ENCODE measurements at regions not wholly inside any gene's neighbourhood (a gene's known extent, or its start where the extent isn't known, plus 50 kb on each side); places are given as distances from the start of the nearest gene placed in this dataset.
A peak's percentile ranks its signal among the peaks of the same experiment; 100 is the strongest.

DNA sequence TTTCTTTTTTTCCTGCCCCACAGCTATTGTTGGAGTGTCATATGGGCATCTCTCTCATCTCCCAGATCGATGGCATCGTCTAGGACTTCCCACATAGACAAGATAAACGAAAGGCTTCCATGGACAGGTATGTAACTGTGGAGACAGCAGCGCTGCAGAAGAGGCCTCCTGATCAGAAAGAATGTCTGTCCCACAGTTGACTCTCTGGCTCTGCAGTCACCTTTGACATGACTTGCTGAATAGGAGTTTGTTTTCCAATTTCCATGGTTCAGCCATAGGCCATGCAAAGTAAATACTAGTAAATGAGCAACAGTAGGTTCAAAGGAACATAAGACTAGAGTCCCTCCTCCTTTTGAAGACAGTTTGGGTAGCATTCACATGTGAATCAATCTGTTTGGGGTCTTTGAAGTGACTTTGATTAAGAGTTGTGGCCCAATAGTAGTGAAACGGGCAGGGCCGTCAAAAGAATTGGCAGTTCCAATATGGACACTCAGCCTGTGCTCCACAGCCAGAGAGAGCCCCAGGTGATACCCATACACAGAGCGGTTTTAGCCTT lies 134.7 kb upstream of the IFNGR1 start:
- DNase-seq (ENCODE audit: low spot score) = no peak

DNA sequence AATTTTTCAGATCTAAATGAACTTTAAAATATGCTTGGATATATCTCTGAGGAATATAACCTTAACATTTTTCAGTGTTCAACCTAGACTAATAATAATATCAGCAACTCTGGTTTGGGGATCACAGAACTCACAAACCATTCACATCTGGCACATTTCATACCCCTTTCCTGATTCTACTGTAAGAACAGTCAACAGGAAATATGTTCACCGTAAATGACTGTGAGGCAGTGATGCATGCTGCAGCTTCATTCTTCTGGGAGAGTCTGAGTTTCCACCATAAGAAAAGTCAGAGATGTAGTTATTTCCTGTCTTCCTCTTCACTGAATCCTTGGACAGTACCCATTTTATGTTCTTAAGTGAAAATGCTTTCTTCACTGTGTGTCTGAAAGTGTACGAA lies 134.2 kb upstream of the IFNGR1 start:
- DNase-seq (ENCODE audit: low spot score) = no peak

DNA sequence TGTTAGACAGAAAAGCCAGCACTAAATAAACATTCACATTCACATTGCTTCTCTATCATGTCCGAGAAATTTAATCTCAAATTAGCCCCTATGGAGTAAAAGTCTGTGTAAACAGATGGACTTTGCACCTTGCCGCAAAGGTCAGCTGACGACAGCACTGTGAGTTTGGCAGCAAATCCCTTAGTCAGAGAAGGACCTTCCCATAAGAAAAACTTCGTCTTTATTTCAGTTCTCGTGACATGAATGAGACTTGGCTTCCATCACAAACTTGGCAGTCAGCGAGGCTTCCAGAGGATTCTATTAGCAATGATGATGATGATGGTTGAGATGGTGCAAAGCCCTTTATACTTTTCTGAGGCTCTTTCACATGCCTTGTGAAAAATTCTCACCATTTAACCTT lies 133.7 kb upstream of the IFNGR1 start:
- no peak for DNase-seq (ENCODE audit: low spot score)

DNA sequence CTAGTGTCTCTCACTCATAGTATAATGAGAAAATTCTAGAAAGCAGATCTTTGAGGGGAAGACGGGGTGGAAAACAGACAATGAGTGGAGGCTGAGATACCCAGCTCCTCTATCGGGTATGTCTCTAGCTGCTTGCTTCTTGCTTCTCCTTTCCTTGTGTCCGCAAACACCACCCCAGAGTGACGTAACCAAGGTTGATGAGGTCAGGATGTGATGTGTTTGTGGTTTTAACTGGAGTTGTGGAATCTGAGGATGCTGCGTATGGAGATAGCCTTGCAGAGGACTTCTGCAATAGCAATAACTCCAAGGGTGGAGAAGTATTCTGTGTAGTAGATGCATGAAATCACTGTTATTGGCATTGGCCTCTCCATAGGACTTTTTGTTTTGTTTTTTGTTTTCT lies 132.7 kb upstream of the IFNGR1 start:
- DNase-seq (ENCODE audit: low spot score) = no peak

- no peak for DNase-seq (ENCODE audit: low spot score)
These were observed 131.7 kb upstream of the IFNGR1 start for GRCh38 chr6:137350857-137351256.

DNA sequence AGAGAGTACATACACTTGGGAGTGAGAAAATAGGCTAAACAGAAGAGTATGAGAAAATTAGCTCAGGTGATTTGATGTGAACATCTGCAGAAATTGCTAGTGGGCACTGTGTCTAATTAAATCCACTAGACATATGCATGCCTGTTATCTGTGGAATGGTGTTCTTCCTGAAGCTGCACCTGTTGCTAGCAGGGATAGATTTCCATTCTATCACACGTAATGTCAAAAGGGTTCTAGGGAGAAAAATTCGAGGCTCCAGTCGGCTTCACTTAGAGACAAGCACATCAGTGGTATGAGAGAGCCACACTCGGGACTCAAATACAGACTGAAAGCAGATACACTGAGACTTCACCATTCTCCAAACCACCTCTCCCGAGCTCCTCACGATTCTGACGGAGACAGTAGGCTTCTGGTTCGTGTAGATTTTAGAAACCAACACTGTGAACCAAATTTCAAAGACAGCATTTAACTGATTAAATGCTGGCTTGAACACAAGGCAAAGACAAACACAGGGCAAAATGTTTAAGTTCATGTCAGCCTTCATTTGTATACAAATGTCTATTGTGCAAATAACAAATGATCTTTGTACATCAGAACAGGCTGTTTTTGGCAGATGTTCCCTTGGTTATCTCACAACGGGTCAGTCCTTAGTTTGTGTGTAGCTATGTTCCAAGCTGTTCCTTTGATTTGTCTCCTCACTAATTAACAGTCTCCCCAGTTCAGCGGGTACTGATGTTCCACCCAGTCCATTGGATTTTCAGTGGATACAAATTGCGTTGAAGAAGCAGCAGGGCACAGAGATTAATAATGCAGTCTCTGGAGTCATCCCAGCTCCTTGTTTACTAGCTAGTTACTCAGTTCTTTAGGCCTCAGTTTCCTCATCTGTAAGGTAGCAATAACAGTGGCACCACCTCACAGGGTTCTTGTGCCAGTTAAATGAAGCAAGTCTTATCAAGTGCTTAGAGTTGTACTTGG lies 131.0 kb upstream of the IFNGR1 start:
- no peak for DNase-seq (ENCODE audit: low spot score)

DNA sequence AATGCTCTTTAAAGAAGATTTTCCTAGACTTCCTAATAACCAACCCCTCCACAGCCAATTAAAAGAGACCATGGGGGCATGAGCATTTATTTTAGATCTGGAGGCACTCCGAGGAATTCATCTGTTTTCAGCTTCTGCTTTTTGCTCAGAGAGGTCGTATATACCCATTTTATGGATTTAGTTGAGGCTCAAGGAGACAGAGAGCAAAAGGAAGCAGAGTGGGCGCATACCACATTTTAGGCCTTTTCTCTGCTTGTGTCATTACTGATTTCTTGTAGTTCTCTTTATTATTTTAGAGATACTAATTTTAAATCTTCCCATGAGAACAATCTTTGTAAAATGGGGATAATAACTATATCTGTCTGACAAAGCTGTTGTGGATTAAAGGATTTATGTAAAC lies 129.6 kb upstream of the IFNGR1 start:
- DNase-seq (ENCODE audit: low spot score) = no peak

DNA sequence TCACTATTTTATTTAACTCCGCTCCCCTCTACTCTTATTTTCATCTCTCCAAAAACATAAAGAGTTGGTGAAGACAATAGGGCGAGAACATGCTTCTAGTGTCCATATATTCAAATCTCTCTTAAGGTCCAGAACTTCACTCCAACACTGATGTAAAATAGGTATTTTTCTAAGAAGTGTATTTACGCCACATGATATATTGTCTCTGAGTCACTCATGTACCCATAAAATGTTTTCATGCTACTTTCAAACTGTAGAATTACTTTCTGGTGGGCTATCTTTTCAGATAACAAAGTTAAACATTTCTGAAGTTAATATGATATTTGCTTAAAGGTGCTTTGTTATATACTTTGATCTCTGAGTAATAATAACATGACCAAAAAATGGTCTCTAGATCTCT lies 124.1 kb upstream of the IFNGR1 start:
- no peak for DNase-seq (ENCODE audit: low spot score)

GRCh38 chr6:137342607-137343190 lies 123.5 kb upstream of the IFNGR1 start:
- DNase-seq (ENCODE audit: low spot score) = no peak

DNA sequence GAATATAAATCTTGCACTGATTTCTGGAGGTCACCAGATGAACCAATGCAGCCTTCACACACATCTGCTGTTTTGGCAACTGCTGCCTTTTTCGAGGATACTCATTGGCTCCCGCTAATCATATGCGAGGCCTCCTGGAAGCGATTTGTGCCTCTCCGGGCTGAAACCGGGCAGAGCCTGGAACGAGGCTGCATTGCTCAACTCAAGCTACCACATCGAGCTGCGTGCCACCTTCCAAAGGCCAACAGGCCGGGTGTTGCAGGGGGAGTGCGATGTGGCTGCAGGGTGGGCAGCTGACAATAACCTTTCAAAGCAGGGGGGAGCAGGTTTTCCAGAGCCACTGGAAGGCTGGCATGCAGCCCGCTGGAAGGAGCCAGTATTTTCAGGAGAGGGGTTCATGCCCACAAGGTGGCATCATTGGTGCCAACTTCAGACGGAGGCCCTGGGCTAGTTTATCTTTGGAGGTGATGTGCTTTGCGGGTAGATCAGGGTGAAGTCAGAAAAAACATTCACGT lies 122.6 kb upstream of the IFNGR1 start:
- peak; percentile 66 for DNase-seq (ENCODE audit: low spot score)

- DNase-seq (ENCODE audit: low spot score) = peak; percentile 8
These were observed 120.9 kb upstream of the IFNGR1 start for GRCh38 chr6:137339929-137340559.

- DNase-seq (ENCODE audit: low spot score) = no peak
These were observed 115.7 kb upstream of the IFNGR1 start for GRCh38 chr6:137334884-137335283.

DNA sequence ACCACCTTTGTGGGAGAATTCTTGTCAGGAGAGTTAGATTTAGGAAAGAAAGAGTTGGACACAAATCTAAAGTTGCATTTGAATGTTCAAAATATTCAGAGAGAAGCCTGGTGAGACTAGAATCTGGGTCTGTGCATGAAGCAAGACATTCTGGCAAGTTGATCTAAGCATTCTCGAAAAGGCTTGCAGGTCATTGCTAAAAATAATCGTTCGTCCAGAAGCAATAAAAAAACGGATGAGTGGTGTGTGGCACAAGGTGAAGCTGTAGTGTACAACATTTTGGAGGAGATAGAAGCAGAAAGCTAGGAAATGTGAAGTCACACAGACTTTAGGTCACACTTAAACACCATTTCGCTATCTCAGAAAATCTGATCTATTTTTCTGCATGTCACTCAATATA lies 114.9 kb upstream of the IFNGR1 start:
- DNase-seq (ENCODE audit: low spot score) = no peak

DNA sequence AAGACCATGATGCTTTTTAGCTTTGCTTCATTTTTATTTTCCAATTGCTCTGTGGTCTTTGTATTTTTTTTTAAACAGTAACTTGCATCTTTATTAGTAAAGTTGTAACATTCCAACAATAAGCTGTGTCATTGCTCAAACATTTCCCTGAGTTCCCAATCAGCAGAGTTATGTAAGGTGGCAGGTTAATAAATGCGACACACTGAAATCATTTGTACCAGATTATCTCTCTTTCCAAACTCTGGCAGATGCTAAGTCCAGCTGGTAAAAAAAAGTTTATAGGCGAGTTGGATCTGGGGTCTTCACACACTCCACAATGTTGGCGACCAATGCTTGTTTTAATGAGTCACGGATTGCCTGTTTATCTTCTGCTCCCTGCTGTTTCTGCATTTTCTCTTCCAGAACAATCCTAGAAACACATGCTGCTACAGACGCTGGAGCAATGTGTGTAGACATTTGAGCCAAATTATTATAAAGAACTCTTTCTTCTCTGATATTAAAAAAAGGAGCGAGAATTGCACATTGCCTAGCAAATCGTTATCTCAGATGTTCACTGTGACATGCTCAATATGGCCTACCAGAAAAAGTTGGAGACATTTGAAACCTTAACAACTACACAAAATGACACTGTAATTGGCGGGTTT lies 113.6 kb upstream of the IFNGR1 start:
- no peak for DNase-seq (ENCODE audit: low spot score)

- no peak for DNase-seq (ENCODE audit: low spot score)
These were observed 104.7 kb upstream of the IFNGR1 start for GRCh38 chr6:137323860-137324259.

DNA sequence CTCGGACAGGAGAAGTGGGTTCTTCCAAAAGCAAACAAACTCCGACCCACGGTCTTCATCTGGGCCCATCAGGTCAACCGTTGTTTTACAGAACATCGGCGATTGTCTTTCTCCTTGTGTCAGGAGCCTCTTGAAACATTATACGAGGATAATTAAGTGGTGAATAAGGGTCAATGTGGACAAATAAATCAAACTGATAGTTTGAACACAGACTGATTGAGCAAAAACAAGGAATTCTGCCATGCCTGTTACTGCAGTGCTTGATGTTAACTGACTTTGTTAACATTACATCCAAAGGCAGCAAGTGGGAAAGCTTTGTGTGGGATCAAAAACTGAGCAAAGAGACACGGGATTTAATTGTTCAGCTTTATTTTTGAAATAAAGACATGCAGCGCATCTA lies 101.1 kb upstream of the IFNGR1 start:
- DNase-seq (ENCODE audit: low spot score) = no peak

DNA sequence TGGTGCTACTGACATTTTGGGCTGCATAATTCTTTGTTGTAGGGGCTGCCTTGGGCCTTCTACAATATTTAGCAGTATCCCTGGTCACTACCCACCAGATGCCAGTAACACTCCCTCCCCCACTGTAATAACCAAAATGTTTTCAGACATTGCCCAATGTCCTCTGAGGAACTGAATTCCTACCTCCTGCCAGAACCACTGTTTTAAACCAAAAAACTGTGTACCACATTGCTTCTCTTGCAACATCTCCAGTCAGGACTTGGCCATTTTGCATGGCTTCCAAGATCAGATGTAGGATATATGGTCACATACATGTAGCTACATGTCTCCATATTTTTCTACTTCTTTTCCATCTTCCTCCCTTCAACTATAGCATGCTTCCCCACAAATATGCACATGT lies 97.4 kb upstream of the IFNGR1 start:
- peak; percentile 7 for DNase-seq (ENCODE audit: low spot score)

DNA sequence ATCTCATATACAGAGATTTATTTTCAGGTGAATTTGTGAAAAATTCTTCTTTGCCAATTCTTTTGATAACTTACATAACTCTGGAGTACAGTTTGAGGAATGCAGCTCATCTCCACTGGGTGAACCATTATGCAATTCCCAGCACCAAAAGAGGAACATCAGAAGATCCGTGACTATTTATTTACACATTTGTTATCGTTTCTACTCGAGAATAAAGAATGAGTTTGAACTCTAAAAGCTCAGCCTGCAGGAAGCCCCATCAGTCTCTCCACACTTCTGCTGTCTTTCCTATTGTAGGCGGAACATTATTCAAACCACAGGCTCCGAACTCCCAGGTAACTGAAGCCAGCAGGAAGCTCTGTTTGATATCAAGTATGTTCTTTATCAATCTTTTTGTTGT lies 95.9 kb upstream of the IFNGR1 start:
- DNase-seq (ENCODE audit: low spot score) = no peak

GRCh38 chr6:137313928-137314855 lies 95.0 kb upstream of the IFNGR1 start:
- peak; percentile 70 for DNase-seq (ENCODE audit: low spot score)

- no peak for DNase-seq (ENCODE audit: low spot score)
These were observed 94.0 kb upstream of the IFNGR1 start for GRCh38 chr6:137313211-137313610.

GRCh38 chr6:137311940-137312339 lies 92.8 kb upstream of the IFNGR1 start:
- DNase-seq (ENCODE audit: low spot score) = no peak

Data from GM03348 (cell line).